Fibroblast of lung (primary cell): ENCODE measurements at regions not wholly inside any gene's neighbourhood (a gene's known extent, or its start where the extent isn't known, plus 50 kb on each side); places are given as distances from the start of the nearest gene placed in this dataset.

Source experiments
- CTCF ChIP-seq, 2 donors: IDR thresholded peaks in 1 of 2; conservative IDR thresholded peaks in 1 of 2; 1 replicate in 1 of 2; 2 replicates in 1 of 2; pipeline ENCODE4 v1.5.1; 2011 to 2012; ENCODE audit warnings: low read length in 2 of 2, control low read depth in 1 of 2, inconsistent platforms in 1 of 2, low read depth in 1 of 2, mild to moderate bottlenecking in 1 of 2
- EZH2 ChIP-seq: IDR thresholded peaks from 2 replicates; pipeline ENCODE4 v1.5.1; 2012; ENCODE audit warnings: low read length, control low read depth, mild to moderate bottlenecking; ENCODE audit errors: missing control alignments

GRCh38 chr10:3835770-3836169 is 50.8 kb upstream of the KLF6 start:
- TF ChIP-seq CTCF (conservative IDR thresholded peaks at IDR 0.05 in 1 of 2, IDR thresholded peaks at IDR 0.05 in 1 of 2; ENCODE audit: low read depth in 1 of 2, low read length in 2 of 2) (no peak), EZH2 (no peak)
